HG03571 (cell line): ENCODE measurements at regions not wholly inside any gene's neighbourhood (a gene's known extent, or its start where the extent isn't known, plus 50 kb on each side); places are given as distances from the start of the nearest gene placed in this dataset.

Experiments used
- ATAC-seq: cut with Tn5 transposase; IDR thresholded peaks from one replicate; pipeline ENCODE4 v1.9.1; 2021; ENCODE audit not compliant: unreplicated experiment

- ATAC-seq, result no peak
These were observed 173.0 kb upstream of the STK17B start for GRCh38 chr2:196344397-196344796.

- no peak for ATAC-seq
These were observed 182.3 kb upstream of the STK17B start for GRCh38 chr2:196353717-196354116.

GRCh38 chr2:196354186-196354585 lies 182.8 kb upstream of the STK17B start:
- ATAC-seq, result no peak

GRCh38 chr2:196356332-196356731 lies 185.0 kb upstream of the STK17B start:
- no peak for ATAC-seq

GRCh38 chr2:196360650-196361049 lies 189.3 kb upstream of the STK17B start:
- no peak for ATAC-seq

GRCh38 chr2:196361606-196362326 lies 190.4 kb upstream of the STK17B start:
- no peak for ATAC-seq

GRCh38 chr2:196362973-196363549 lies 191.7 kb upstream of the STK17B start:
- no peak for ATAC-seq

GRCh38 chr2:196365145-196365544 lies 193.8 kb upstream of the STK17B start:
- ATAC-seq, result no peak

GRCh38 chr2:196365923-196366322 lies 194.5 kb upstream of the STK17B start:
- no peak for ATAC-seq

GRCh38 chr2:196367633-196368032 lies 196.3 kb upstream of the STK17B start:
- ATAC-seq, result no peak

GRCh38 chr2:196368546-196369225 lies 197.3 kb upstream of the STK17B start:
- ATAC-seq, result no peak

- ATAC-seq, result no peak
These were observed 198.6 kb upstream of the STK17B start for GRCh38 chr2:196369967-196370366.

- ATAC-seq, result no peak
These were observed 199.0 kb upstream of the STK17B start for GRCh38 chr2:196370381-196370780.

GRCh38 chr2:196372276-196372809 lies 201.0 kb upstream of the STK17B start:
- ATAC-seq, result no peak

GRCh38 chr2:196372811-196373664 lies 201.7 kb upstream of the STK17B start:
- ATAC-seq, result no peak

- ATAC-seq, result no peak
These were observed 205.9 kb upstream of the STK17B start for GRCh38 chr2:196376984-196377877.

- ATAC-seq, result no peak
These were observed 208.2 kb upstream of the STK17B start for GRCh38 chr2:196379600-196379999.

- ATAC-seq, result no peak
These were observed 208.7 kb upstream of the STK17B start for GRCh38 chr2:196380098-196380497.

- ATAC-seq, result no peak
These were observed 209.2 kb upstream of the STK17B start for GRCh38 chr2:196380575-196380974.

- ATAC-seq, result no peak
These were observed 210.1 kb upstream of the STK17B start for GRCh38 chr2:196381464-196381863.
